ENCODE measurements at regions not wholly inside any gene's neighbourhood (a gene's known extent, or its start where the extent isn't known, plus 50 kb on each side); places are given as distances from the start of the nearest gene placed in this dataset.

GRCh38 chr16:62644030-62644812, 608.0 kb upstream of the CDH8 start:
- TF ChIP-seq CTCF (conservative IDR thresholded peaks at IDR 0.05; ENCODE audit: low read depth, low read length): no peak
- no peak overlapping the region for H3K4me3 ChIP-seq (ENCODE audit: low read depth, low read length)
- no peak for DNase-seq (ENCODE audit: low read depth)

GRCh38 chr16:62642677-62643076, 606.4 kb upstream of the CDH8 start:
- H3K4me3 ChIP-seq (ENCODE audit: low read depth, low read length): no peak overlapping the region
- no peak for TF ChIP-seq CTCF (conservative IDR thresholded peaks at IDR 0.05; ENCODE audit: low read depth, low read length)
- no peak for DNase-seq (ENCODE audit: low read depth)

DNA sequence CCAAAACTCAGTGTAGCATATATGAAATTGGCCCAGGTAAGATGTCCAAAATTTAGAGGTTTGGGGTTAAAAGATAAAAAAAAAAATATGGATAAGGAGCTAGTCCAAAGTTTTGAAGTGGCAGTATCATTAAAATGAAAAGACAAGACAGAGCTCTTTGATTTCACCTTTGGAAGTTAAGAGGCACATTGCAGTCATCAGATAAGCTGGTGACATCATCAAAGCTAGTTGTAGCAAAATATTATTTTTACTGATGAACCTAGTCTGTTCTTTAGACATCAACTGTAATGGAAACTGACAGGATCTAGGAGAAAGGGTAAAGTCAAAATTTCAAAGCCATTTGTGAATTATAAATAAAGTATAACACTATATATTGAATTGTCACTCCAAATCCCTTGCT, 603.7 kb upstream of the CDH8 start:
- TF ChIP-seq CTCF (conservative IDR thresholded peaks at IDR 0.05; ENCODE audit: low read depth, low read length): no peak
- DNase-seq (ENCODE audit: low read depth): no peak
- no peak overlapping the region for H3K4me3 ChIP-seq (ENCODE audit: low read depth, low read length)

DNA sequence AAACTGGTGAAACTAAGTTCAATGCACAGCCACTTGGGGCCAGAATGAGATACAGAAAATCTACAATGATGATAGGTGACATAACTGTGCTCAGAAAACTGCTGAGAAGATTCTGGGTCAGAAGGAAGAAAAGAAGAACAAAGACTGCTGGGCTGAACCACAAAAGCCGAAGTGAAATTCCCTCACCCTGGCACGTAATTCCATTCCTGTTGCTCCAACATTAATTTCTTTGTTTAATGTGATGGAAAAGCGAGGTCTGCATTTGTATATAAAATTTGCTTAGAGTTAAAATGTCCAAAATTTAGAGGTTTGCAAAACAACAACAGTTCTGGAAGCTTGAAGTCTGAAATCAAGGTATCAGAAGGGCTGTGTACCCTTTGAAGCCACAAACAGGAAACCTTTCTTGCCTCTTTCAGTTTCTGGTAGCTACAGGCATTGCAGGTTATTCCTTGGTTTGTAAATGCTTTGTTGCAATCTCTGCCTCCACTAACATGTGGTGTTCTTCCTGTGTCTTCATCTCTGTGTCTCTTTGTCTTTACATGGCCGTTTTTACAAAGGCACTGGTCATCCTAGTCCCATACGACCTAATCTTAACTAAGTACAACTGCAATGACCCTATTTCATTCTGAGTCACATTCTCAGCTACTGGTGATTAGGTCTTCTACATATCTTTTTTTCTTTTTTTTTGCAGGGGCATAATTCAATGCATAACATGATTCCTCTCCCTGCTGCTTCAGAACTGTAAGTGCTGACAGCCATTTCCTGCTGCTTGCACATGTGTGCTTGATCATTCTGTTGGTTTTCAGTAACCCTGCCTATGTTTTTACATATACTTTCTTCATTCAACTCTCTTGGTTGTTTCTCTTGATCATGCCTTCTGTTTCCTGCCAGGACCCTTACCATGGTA, 603.0 kb upstream of the CDH8 start:
- no peak for TF ChIP-seq CTCF (conservative IDR thresholded peaks at IDR 0.05; ENCODE audit: low read depth, low read length)
- DNase-seq (ENCODE audit: low read depth): no peak

GRCh38 chr16:62638324-62638911, 602.2 kb upstream of the CDH8 start:
- no peak for TF ChIP-seq CTCF (conservative IDR thresholded peaks at IDR 0.05; ENCODE audit: low read depth, low read length)
- no peak overlapping the region for H3K4me3 ChIP-seq (ENCODE audit: low read depth, low read length)
- DNase-seq (ENCODE audit: low read depth): no peak

More for the DNA sequence above, 603.0 kb upstream of the CDH8 start:
- H3K4me3 ChIP-seq (ENCODE audit: low read depth, low read length): no peak overlapping the region

GRCh38 chr16:62625326-62625725, 589.1 kb upstream of the CDH8 start:
- no peak overlapping the region for H3K4me3 ChIP-seq (ENCODE audit: low read depth, low read length)
- no peak for DNase-seq (ENCODE audit: low read depth)
- no peak for TF ChIP-seq CTCF (conservative IDR thresholded peaks at IDR 0.05; ENCODE audit: low read depth, low read length)
